ENCODE measurements at regions not wholly inside any gene's neighbourhood (a gene's known extent, or its start where the extent isn't known, plus 50 kb on each side); places are given as distances from the start of the nearest gene placed in this dataset.

- Histone ChIP-seq H4K8ac (ENCODE audit: low read depth, low read length) (no peak overlapping the region), H3K27me3 (ENCODE audit: insufficient read depth, low read length) (no peaks in the 10 kb centered on the region), H2AFZ (ENCODE audit: insufficient read depth, low read length, poor library complexity) (no peak overlapping the region), H3K23ac (ENCODE audit: low read length) (no peak overlapping the region), H3K14ac (ENCODE audit: low read length) (no peak overlapping the region), H2AK5ac (ENCODE audit: low read length) (no peak overlapping the region), H3K4ac (ENCODE audit: low read depth, low read length) (no peak overlapping the region), H2BK12ac (ENCODE audit: low read length) (no peak overlapping the region), H3K4me2 (ENCODE audit: low read length) (no peak overlapping the region), H3K27ac (ENCODE audit: low read depth, low read length) (no peak overlapping the region), H2BK120ac (ENCODE audit: insufficient read depth, low read length, poor library complexity) (no peak overlapping the region), H4K12ac (ENCODE audit: low read depth, low read length) (no peak overlapping the region), H3K36me3 (ENCODE audit: control insufficient read depth in 1 of 2, insufficient read depth in 2 of 2, low read length in 2 of 2) (no peaks in the 10 kb centered on the region), H4K91ac (ENCODE audit: low read depth, low read length) (no peak overlapping the region), H3K4me3 (ENCODE audit: low read depth, low read length) (no peak overlapping the region), H3K9me3 (ENCODE audit: insufficient read depth, low read depth, low read length) (no peaks in the 10 kb centered on the region), H2BK5ac (ENCODE audit: low read depth, low read length, poor library complexity) (no peak overlapping the region), H3K9ac (ENCODE audit: low read length) (no peak overlapping the region), H3K4me1 (ENCODE audit: control insufficient read depth in 1 of 2, insufficient read depth in 2 of 2, low read length in 2 of 2) (no peaks in the 10 kb centered on the region), H3K18ac (ENCODE audit: low read length) (no peak overlapping the region), H3K79me2 (ENCODE audit: control insufficient read depth, insufficient read depth, low read length, poor library complexity) (no peaks in the 10 kb centered on the region), H3K79me1 (ENCODE audit: low read length) (no peaks in the 10 kb centered on the region)
- peak; percentile 82 to 94 for DNase-seq
- no CpG with 5 or more reads among the region's 5 CpGs for WGBS (ENCODE audit: extremely low coverage, insufficient coverage, insufficient read length)
Observed at GRCh38 chr3:148585671-148586379, 111.9 kb upstream of the AGTR1 start.

- no peak overlapping the region for H3K4ac ChIP-seq (ENCODE audit: low read depth, low read length)
- H3K14ac ChIP-seq (ENCODE audit: low read length) = no peak overlapping the region
- no peak overlapping the region for H3K4me2 ChIP-seq (ENCODE audit: low read length)
- H3K36me3 ChIP-seq (ENCODE audit: control insufficient read depth in 1 of 2, insufficient read depth in 2 of 2, low read length in 2 of 2) = no peaks in the 10 kb centered on the region
- H2BK5ac ChIP-seq (ENCODE audit: low read depth, low read length, poor library complexity) = no peak overlapping the region
- H3K27me3 ChIP-seq (ENCODE audit: insufficient read depth, low read length) = no peaks in the 10 kb centered on the region
- no peak overlapping the region for H3K23ac ChIP-seq (ENCODE audit: low read length)
- no peak overlapping the region for H4K91ac ChIP-seq (ENCODE audit: low read depth, low read length)
- no CpG with 5 or more reads among the region's 2 CpGs for WGBS (ENCODE audit: extremely low coverage, insufficient coverage, insufficient read length)
- no peak overlapping the region for H4K12ac ChIP-seq (ENCODE audit: low read depth, low read length)
- DNase-seq = no peak
- H3K9me3 ChIP-seq (ENCODE audit: insufficient read depth, low read depth, low read length) = no peaks in the 10 kb centered on the region
- no peak overlapping the region for H2BK120ac ChIP-seq (ENCODE audit: insufficient read depth, low read length, poor library complexity)
- H3K79me1 ChIP-seq (ENCODE audit: low read length) = no peaks in the 10 kb centered on the region
- no peak overlapping the region for H2AK5ac ChIP-seq (ENCODE audit: low read length)
- H2AFZ ChIP-seq (ENCODE audit: insufficient read depth, low read length, poor library complexity) = no peak overlapping the region
- no peak overlapping the region for H3K18ac ChIP-seq (ENCODE audit: low read length)
- no peak overlapping the region for H4K8ac ChIP-seq (ENCODE audit: low read depth, low read length)
- no peak overlapping the region for H3K27ac ChIP-seq (ENCODE audit: low read depth, low read length)
- no peak overlapping the region for H3K9ac ChIP-seq (ENCODE audit: low read length)
- H3K4me1 ChIP-seq (ENCODE audit: control insufficient read depth in 1 of 2, insufficient read depth in 2 of 2, low read length in 2 of 2) = no peaks in the 10 kb centered on the region
- no peak overlapping the region for H2BK12ac ChIP-seq (ENCODE audit: low read length)
- H3K79me2 ChIP-seq (ENCODE audit: control insufficient read depth, insufficient read depth, low read length, poor library complexity) = no peaks in the 10 kb centered on the region
- no peak overlapping the region for H3K4me3 ChIP-seq (ENCODE audit: low read depth, low read length)
Observed at GRCh38 chr3:148588291-148588690, 109.4 kb upstream of the AGTR1 start.

DNA sequence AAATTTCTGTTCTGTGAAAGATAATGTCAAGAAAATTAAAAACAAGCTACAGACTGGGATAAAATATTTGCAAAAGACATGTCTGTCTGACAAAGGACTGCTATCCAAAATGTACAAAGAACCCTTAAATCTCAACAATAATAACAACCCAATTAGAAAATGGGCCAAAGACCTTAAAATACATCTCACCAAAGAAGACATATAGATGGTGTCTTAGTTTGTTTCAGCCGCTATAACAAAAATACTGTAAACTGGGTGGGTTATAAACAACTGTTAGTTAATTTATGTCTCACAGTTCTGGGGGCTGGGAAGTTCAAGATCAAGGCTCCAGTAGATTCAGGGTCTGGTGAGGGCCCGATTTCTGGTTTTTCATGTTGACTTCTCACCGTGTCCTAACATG, 106.2 kb upstream of the AGTR1 start:
- H3K4me3 ChIP-seq (ENCODE audit: low read depth, low read length) = no peak overlapping the region
- H4K91ac ChIP-seq (ENCODE audit: low read depth, low read length) = no peak overlapping the region
- H3K9ac ChIP-seq (ENCODE audit: low read length) = no peak overlapping the region
- no peak for DNase-seq
- no peaks in the 10 kb centered on the region for H3K79me1 ChIP-seq (ENCODE audit: low read length)
- no peaks in the 10 kb centered on the region for H3K27me3 ChIP-seq (ENCODE audit: insufficient read depth, low read length)
- no peak overlapping the region for H2AK5ac ChIP-seq (ENCODE audit: low read length)
- H4K8ac ChIP-seq (ENCODE audit: low read depth, low read length) = no peak overlapping the region
- H2AFZ ChIP-seq (ENCODE audit: insufficient read depth, low read length, poor library complexity) = no peak overlapping the region
- no peaks in the 10 kb centered on the region for H3K79me2 ChIP-seq (ENCODE audit: control insufficient read depth, insufficient read depth, low read length, poor library complexity)
- no CpG with 5 or more reads among the region's 3 CpGs for WGBS (ENCODE audit: extremely low coverage, insufficient coverage, insufficient read length)
- H3K27ac ChIP-seq (ENCODE audit: low read depth, low read length) = no peak overlapping the region
- no peaks in the 10 kb centered on the region for H3K9me3 ChIP-seq (ENCODE audit: insufficient read depth, low read depth, low read length)
- H3K4me2 ChIP-seq (ENCODE audit: low read length) = no peak overlapping the region
- no peaks in the 10 kb centered on the region for H3K36me3 ChIP-seq (ENCODE audit: control insufficient read depth in 1 of 2, insufficient read depth in 2 of 2, low read length in 2 of 2)
- no peak overlapping the region for H3K4ac ChIP-seq (ENCODE audit: low read depth, low read length)
- H3K14ac ChIP-seq (ENCODE audit: low read length) = no peak overlapping the region
- H4K12ac ChIP-seq (ENCODE audit: low read depth, low read length) = no peak overlapping the region
- no peak overlapping the region for H2BK5ac ChIP-seq (ENCODE audit: low read depth, low read length, poor library complexity)
- no peak overlapping the region for H3K23ac ChIP-seq (ENCODE audit: low read length)
- H2BK12ac ChIP-seq (ENCODE audit: low read length) = no peak overlapping the region
- no peak overlapping the region for H2BK120ac ChIP-seq (ENCODE audit: insufficient read depth, low read length, poor library complexity)
- H3K18ac ChIP-seq (ENCODE audit: low read length) = no peak overlapping the region
- H3K4me1 ChIP-seq (ENCODE audit: control insufficient read depth in 1 of 2, insufficient read depth in 2 of 2, low read length in 2 of 2) = no peaks in the 10 kb centered on the region

DNA sequence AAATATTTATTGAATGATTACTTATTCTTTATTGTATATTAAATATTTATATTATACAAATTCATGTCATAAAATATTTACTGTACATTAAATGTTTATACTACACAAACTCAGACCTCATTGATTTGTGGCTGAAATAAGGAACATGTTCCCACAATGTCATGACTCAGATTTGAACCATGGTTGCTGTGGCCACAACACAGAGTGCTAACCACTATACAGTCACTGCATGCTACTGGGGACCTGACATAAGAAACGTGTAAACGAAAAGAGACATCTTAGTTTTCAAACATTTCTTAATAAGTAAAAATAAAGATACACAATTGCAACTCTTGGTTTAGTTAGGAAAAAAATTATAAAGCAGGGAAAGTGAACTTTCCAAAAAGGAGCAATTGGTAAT, 99.1 kb upstream of the AGTR1 start:
- H3K79me2 ChIP-seq (ENCODE audit: control insufficient read depth, insufficient read depth, low read length, poor library complexity) = no peaks in the 10 kb centered on the region
- no peak overlapping the region for H3K9ac ChIP-seq (ENCODE audit: low read length)
- H3K79me1 ChIP-seq (ENCODE audit: low read length) = no peaks in the 10 kb centered on the region
- H4K12ac ChIP-seq (ENCODE audit: low read depth, low read length) = no peak overlapping the region
- H3K18ac ChIP-seq (ENCODE audit: low read length) = no peak overlapping the region
- H3K14ac ChIP-seq (ENCODE audit: low read length) = no peak overlapping the region
- H3K23ac ChIP-seq (ENCODE audit: low read length) = no peak overlapping the region
- no peak overlapping the region for H3K27ac ChIP-seq (ENCODE audit: low read depth, low read length)
- H2BK120ac ChIP-seq (ENCODE audit: insufficient read depth, low read length, poor library complexity) = no peak overlapping the region
- no peak overlapping the region for H4K8ac ChIP-seq (ENCODE audit: low read depth, low read length)
- H3K27me3 ChIP-seq (ENCODE audit: insufficient read depth, low read length) = no peaks in the 10 kb centered on the region
- no peak for DNase-seq
- H3K4ac ChIP-seq (ENCODE audit: low read depth, low read length) = no peak overlapping the region
- H2AK5ac ChIP-seq (ENCODE audit: low read length) = no peak overlapping the region
- no peak overlapping the region for H2BK5ac ChIP-seq (ENCODE audit: low read depth, low read length, poor library complexity)
- no peak overlapping the region for H2AFZ ChIP-seq (ENCODE audit: insufficient read depth, low read length, poor library complexity)
- no peaks in the 10 kb centered on the region for H3K4me1 ChIP-seq (ENCODE audit: control insufficient read depth in 1 of 2, insufficient read depth in 2 of 2, low read length in 2 of 2)
- no peak overlapping the region for H2BK12ac ChIP-seq (ENCODE audit: low read length)
- H3K4me3 ChIP-seq (ENCODE audit: low read depth, low read length) = no peak overlapping the region
- no peak overlapping the region for H3K4me2 ChIP-seq (ENCODE audit: low read length)
- no peaks in the 10 kb centered on the region for H3K9me3 ChIP-seq (ENCODE audit: insufficient read depth, low read depth, low read length)
- no peaks in the 10 kb centered on the region for H3K36me3 ChIP-seq (ENCODE audit: control insufficient read depth in 1 of 2, insufficient read depth in 2 of 2, low read length in 2 of 2)
- H4K91ac ChIP-seq (ENCODE audit: low read depth, low read length) = no peak overlapping the region
- WGBS (ENCODE audit: extremely low coverage, insufficient coverage, insufficient read length) = no CpG with 5 or more reads among the region's 2 CpGs

Data from trophoblast cell (in vitro differentiated cells and primary cell).